ENCODE measurements at regions not wholly inside any gene's neighbourhood (a gene's known extent, or its start where the extent isn't known, plus 50 kb on each side); places are given as distances from the start of the nearest gene placed in this dataset.

DNA sequence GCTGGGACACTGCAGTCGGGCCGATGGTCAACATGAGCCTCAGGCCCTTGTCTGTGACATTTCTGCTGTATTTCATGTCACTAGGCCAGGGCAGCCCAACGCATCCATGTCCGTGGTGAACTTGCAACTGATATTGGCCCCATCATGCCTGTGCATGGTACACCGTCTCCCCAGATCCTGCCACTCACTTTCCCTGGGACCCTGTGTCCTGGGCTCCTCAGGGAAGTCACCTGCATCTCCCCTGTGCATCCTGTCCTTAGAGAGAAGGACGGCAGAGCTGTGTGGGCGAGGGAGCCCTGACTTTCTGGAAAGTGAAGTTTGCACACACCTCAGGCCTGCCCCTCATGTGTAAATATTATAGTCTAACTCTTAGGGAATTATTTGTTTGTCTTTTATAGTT, 123.3 kb downstream of the ACKR3 start:
- no peak for FAIRE-seq

DNA sequence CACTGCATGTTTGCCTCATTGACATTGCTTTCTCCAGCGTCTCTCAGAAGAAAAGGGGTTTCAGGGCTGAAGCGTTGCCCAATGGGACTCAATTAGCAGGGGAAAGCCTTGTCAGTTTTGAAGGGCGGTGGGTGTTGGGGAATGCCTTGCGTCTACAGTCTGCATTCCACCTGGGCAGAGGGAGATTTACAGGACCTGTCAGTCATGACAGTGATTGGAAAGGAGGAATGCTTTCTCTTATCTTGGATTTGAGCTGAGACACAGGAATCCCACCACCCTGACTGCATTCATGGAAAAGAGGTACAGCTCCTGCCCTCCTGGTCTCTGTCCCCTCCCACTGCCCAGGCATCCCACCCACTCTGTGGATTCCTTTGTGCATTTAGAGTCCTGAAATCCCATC, 123.9 kb downstream of the ACKR3 start:
- FAIRE-seq, result no peak

DNA sequence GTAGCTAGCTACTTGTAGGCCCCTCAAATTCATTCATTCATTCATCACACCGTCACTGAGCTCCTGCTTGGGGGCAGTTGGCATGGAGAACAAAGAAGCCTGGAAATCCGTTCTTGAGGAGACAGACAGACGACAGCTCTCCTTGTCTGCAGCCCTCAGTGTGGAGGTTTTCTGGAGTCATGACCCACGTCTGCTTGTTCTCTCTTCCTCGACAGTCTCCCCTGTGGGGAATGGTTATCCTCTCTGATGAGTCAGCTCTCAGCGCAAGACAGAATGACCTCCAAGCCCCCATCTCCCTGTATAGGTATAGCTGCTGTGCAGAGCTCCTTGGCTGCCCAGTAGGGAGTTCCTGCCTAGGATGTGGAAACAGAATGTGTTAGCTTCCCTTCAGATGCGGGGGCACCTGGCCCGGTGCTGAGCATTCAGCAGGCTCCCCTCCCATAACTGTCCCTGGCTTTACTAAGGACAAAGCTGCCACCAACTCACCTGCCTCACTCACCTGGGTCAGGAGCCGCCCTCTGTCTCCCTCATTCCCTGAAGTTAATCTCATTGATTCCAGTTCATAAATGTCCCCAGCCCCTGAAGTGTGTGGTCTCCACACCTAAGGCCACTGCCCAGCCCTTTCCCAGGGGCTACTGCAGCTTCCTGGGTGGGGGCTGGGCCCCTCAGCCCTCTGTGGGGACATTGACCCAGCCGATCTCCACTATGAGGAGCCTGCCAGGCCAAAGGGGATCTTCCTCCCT, 124.7 kb downstream of the ACKR3 start:
- FAIRE-seq, result no peak

DNA sequence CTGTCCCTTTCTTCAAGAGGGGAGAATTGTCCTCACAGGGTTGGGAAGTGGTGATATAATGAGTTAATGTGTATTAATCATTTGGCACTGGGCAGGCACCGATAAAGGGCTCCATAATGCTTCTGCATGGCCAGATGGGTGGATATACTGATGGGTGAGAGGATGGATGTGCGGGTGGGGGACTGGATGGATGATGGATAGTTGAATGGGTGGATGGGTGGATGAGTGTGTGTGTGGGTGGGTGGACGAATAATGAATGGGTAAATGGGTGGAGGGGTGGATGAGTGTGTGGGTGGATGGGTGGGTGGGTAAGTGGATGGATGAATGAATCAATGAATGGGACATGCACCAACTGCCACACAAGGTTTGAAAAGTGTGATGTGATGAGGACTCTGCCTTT, 127.2 kb downstream of the ACKR3 start:
- no peak for FAIRE-seq

DNA sequence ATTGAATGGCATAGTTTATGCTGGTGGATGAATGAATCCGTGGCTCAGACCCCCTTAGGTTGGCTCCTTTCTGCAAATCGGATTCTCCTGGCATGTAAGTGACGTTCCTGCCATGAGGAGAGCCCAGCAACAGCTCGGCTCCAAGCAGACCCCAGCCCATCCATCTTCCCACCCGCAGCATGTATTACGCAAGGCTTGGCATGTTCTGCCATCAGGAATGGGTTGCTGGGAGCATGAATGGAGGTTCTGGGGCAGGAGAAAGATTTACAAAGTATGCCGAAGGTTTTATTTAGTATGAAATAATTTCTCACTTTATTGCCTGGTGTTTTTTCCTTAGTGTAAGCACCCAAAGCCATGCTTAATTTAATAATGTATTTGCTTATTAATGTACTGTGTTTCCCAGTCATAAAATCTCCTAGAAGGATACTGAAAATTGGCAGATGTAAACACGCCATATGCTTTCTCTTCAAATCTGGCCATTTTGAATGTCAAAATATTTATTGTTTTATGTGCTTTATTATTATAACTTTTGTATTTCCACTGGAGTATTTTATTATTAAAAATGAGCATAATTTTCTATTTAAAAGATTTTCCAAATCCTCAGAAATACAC, 128.5 kb downstream of the ACKR3 start:
- no peak for FAIRE-seq

DNA sequence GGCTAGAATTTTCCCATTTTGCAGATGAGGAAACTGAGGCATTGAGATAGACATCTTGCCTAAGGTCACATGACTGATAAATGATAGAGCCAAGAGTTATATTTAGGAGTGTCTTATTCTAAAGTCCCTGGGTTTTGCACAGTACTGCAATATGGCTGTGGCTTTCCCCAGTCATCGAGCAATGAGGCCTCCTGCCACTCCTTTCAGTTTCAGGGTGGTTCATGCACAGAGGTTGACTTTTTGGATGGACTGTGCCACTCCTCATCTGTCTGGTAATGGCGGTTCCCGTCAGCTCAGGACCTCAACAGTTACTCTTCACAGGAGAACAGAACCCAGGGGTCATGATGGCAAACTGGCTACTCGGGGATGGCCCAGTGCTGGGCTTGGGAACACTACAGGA, 131.1 kb downstream of the ACKR3 start:
- FAIRE-seq, result no peak

DNA sequence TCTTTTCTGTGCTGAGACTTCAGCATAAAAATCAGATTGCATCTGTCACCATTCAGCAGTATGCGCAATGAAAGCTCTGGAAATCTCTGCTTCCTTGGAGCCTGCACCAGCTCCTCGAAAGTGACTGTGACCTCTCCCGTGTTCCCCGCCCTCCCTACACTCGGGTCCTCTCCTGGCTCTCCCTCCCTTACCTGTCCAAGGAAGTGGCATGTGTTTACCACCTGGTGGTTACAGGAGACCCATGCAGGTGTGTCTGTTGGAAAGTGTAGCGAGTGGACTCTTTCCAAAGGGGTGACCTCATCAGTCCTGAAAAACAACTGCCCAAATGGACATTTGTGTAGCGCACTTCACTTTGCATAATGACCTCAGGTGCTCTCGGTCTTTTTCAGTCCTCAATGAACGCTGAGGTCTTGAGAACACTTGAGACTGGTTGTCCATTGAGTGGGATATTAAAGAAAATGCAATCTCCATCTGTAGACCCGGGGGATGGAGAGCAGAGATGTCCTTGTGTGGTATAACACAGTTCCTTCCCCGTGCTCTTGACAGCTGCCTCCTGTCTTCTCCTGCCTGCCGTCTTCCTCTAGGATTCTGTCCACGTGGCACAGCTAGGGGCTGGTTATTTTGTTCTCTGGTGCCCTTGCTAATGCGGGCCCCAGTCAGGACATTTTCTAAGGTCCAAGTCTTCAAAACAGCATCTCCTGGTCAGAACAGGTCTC, 133.2 kb downstream of the ACKR3 start:
- no peak for FAIRE-seq

DNA sequence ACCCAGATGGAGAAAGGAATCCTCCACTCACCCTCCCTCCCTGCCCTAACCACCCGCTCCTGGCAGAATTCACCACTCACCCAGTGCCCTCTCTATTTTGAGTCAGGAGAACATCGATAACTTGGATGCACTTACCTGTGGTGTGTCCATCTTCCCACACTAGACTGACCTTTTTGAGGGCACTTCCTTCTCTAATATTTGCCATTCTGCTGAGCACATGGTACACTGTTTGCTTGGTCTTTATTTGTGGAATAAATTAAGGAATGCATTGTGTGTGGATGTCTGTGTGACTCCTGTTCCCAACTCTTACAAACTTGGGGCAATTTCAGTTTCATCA, 133.7 kb downstream of the ACKR3 start:
- FAIRE-seq, result no peak

DNA sequence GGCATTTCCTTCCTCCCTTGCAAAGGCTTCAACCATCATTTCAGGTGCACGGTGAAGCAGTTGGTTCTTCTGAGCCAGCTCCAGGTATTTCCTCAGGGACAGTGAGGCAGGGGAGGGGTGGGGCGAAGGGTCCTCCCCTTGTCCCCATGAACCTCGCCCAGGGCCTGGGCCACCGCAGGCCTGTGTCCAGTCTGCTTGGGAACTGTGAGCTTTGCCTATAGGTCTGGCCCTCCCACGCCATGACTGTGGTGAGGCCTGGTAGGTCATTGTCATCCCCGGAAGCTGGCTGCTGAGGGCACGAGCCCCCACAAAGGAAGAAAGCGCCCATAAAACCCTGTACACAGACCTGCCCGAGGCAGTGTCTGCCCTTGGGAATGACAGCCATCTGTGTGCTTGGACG, 134.3 kb downstream of the ACKR3 start:
- no peak for FAIRE-seq

DNA sequence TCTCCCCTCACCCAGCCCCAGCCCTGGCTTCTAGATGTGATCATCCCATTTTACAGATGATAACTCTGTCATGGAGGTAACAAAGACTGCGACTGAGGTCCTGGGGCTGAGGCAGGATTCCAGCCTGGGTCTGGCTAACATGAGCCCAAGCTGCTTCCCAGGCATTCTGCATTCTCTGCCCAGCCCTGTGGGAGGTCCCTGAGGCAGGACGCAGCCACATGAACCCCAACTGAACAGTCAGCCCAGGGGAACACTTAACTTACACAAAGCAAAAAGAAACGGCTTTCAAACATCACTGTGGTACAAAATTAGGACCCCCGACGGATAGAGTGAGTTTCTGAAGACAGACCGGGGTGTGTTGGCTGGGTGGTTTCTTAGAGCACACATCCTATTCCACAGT, 135.3 kb downstream of the ACKR3 start:
- FAIRE-seq, result no peak

DNA sequence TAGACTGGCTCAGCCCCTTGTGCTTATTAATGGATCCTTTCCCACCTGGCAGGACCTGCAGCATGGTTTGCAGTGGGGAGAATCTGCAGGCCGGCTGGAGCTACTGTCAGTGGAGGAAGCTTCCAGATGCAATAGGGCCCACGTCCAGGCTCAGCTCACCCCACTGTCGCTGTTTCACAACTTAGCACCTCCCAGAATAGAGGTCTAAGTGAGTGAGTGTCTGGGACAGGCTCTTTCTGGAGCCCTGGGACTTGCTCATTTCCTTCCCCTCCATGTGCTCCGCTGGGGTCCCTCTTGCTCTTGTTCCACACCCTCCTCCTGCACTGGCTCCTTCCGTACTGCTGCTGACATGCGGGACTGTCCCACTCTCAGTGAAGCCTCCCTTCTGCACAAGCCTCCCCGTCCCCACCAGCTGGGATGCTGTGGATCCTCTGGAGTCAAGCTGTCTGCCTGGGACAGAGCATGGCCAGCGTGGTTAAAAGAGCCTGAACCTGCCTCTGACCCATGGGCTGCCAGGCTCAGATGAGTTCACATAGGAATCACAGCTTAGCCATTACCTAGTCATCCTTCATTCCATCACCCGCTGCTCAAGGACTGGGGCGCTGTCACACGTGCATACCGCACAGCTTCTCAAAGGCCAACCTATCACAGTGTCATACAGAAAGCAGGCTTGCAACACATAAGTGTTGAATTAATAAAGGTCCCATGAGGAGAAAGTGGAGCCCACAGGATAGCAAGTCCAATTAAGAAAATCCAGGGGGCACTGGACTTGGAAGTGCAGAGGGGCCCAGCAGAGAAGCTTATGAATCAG, 135.9 kb downstream of the ACKR3 start:
- FAIRE-seq, result no peak

DNA sequence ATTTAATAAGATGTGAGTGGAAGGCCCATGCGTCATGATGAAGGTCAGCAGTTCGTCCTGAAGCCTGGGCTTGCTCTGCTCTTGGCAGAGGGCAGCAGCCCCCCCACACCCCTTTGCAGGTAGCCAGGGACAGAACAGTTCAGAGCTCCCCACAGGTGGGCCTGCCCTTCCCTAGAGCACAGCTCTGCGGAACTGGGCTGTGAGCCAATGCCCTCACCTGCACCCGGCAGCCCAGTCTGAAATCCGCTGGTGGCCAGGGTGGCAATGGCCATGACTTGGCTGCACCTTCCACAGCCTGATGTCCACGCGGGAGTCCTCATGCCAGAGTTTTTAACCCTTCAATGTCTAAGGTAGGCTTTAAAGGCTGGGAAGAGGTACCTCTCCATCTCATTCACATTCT, 136.7 kb downstream of the ACKR3 start:
- FAIRE-seq, result no peak

DNA sequence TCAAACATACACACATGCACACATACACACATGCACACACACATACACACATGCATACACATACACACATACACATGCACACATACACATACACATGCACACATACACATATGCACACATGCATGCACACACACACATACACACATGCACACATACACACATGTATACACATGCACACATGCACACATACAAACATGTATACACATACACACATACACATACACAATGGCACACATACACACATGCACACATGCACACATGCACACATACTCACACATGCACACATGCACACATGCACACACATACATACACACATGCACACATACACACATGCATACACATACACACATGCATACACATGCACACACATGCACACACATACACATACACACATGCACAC, 137.2 kb downstream of the ACKR3 start:
- FAIRE-seq, result no peak

DNA sequence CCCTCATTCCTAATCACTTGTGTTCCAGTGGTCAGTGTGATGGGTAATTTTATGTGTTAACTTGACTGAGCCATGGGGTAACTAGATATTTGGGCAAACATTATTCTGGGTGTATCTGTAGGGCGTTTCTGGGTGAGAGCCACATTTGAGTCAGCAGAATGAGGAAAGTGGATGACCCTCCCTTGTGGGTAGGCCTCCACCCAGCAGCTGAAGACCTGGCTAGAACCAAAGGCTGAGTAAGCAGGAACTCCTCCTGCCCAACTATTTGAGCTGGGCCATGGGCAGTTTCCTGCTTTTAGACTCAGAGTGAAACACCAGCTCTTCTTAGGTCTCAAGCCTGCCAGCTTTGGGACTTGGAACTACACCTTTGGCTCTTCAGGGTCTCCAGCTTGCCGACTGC, 141.8 kb downstream of the ACKR3 start:
- no peak for FAIRE-seq

DNA sequence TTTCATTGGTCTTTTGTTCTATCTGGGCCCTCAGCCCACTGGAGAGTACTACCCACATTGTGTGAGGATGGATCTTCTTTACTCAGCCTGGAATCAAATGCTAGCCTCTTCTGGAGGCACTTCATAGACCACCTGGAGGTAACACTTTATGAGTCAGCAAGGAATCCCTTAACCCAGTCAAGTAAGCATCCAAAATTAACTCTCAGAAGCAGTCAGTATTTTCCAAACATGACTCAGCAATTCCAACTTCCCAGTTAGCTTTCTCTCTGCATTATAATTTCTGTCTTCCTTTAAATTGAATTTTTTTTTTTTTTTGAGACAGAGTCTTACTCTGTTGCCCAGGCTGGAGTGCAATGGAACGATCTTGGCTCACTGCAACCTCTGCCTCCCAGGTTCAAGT, 142.7 kb downstream of the ACKR3 start:
- no peak for FAIRE-seq

DNA sequence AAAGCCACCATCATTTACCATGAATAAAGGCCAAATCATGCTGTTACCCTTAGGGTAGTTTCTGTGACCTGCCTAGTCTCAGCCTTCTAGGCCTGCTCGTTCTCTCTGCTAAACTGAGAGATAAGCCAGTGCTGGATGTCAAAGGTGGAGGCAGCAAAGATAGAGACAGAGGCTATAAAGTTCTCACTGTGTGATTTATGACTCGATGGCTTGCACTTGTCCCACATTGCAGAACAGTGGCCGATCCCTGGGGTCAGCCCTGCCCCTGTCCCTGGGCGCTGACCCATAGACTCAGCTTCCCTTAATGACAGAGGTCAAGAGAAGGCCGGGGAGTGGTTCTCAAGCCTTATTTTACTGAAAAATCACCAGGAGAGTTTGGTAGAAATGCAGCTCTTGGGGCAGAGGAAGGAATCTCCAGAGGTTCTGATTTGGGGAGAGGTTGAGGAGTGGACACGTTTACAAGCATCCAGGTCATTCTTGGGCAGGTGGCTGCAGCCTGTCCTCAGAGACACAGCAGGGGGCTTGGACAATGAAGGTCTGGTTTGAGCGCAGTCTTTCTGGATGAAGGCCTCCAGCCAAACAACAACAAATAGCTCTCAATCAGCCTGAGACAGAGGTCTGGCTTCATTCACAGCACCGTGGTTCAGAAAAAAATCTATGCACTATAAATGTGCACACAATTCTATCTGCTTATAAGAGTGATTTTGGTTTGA, 143.5 kb downstream of the ACKR3 start:
- FAIRE-seq, result no peak

DNA sequence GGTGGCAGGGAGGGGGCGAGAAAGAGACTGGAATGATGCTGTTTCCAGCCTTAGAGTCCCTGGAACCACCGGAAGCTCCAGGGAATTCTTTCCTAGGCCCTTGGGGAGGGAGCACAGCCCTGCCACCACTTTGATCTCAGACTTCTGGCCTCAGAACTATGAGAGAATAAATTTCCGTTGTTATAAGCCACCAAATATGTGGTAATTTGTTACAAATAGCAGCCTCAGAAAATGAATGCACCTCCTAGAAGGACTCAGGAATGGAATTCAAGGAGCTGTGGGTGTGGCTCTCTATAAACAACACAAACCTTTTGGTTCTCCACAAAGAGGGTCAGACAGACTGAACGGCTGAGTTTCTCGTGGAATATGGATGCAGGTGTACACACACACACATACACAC, 144.5 kb downstream of the ACKR3 start:
- no peak for FAIRE-seq

DNA sequence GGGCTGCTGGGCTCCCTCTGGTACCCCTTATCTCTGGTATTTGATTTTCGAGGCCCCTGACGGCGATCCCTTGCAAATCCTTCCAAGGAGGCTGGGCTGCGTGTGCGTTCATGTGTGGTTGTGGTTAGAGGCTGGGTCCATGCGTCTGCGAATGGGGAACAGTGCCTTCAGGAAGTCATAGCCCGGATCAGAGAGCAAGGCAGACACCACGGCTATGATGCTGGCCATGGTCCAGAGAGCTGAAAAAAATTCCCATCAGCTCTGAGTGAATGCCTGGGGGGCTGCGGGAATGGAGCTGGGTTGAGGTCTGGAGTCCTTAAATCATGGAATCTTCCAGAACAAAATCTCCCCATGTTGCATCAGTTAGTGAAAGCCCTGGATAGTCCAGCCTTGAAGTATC, 145.5 kb downstream of the ACKR3 start:
- FAIRE-seq, result no peak

DNA sequence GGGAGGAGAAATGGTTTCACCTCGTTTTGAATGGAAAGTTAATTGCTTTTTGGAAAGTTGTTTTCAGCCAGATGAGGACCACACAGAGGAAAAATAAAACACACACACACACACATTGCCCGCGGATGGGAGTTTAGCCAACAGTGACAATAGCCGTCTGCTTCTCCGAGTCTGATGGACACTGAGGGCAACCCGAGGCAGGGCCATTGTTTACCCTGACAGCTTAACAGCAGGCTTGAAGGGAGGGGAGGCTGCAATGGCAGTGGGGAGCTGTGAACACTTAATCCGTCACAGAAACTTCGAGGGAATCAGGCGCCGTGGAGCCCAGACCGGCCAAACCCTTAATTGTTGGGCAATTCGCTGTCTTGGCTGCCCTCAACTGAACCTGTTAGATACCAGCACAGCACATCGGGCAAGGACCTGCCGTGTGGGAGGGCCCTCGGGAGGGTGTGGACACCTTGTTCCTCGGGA, 145.9 kb downstream of the ACKR3 start:
- no peak for FAIRE-seq

DNA sequence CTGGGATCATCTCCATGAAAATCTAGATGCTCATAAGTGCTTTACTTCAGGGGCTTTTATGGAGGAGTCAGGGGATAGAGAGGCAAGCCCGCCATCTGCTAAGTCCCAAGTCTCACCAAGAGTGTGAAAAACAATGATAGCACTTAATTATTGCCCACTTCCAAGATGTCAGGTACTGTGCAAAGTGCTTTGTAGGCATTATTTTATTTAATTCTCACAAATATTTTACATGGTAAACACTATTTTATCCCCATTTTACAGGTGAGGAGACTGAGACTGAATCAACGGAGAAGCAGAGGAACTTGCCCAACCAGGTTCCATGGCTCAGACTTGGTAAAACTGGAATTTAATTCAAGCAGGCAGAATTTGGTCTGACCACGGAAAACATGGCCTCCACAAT, 147.5 kb downstream of the ACKR3 start:
- no peak for FAIRE-seq

DNA sequence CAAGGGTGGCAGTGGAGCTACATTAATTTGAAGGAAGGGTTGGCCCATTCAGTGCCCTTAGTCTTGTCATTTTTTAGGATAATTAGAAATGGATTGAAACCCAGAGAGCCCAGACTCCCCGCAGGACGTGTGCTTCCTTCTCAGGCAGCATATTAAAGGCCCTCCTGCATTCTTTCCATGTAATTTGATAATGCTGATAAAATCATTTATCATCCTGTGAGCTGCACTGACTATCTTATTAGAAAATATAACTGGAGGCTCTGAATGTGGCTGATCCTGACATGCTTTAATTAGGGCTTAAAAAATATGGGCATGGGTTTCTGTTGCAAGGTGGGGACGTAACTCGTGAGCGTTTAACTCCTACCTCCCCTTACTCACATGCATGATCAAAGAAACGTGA, 148.1 kb downstream of the ACKR3 start:
- FAIRE-seq, result no peak

DNA sequence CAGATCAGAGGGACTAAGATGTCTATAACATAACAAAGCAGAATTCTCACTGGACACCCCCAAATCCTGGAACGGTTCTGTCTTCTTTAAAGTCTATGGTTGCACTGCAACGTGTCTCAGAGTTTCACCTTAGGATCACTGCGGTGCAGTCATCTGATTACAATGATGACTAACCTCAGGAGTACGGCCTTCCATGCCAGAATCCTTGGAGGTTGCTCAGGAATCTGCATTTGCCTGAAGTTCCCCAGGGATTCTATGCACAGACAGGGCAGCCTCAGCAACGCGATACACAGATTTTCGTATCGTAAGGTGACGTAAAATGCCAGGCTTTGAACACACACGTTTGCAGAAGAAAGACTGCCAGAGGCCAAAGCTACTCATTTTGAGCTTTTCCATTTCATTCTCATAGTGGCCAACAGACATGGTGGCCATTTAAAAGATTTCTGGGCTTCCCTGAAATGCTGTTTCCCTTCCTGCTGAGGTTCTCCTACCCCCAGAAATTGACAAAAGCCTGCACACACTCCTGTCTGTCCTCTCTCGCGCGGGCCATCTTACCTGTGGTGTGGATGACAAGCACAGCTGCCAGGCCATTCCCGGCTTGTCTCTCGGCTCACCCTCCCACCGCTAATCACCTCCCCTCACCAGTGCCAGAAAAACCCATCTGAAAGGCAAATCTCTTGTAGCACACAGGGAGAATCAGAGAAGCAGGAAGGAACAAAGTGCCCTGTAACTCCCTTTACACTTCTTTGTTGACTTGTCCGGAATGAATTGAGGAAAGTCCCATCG, 148.8 kb downstream of the ACKR3 start:
- FAIRE-seq, result no peak

Data from endometrium (tissue), 2 donors.